GM23248 (cell line): ENCODE measurements at regions not wholly inside any gene's neighbourhood (a gene's known extent, or its start where the extent isn't known, plus 50 kb on each side); places are given as distances from the start of the nearest gene placed in this dataset. TPM values are rescaled to one million over a fixed set of nuclear protein-coding genes. Genes with fewer than 3 reads are reported as not detected.
A peak's percentile ranks its signal among the peaks of the same experiment; 100 is the strongest.

Experiments
- DNase-seq: peaks from one replicate; pipeline ENCODE4 v3.0.0-alpha.2; 2015
- H2AFZ ChIP-seq: fragments of 200-600 bp; sonication (generic); 2 replicates; pipeline ENCODE4 v1.6.1; 2016; ENCODE audit warnings: antibody characterized with exemption
- H3F3A ChIP-seq: fragments of 200-600 bp; sonication (generic); 2 replicates; pipeline ENCODE4 v1.6.1; 2016; ENCODE audit warnings: mild to moderate bottlenecking, antibody characterized with exemption, mixed run types; ENCODE audit not compliant: insufficient read depth
- H3K27ac ChIP-seq: fragments of 200-600 bp; sonication (generic); 2 replicates; pipeline ENCODE4 v1.5.1; 2016; ENCODE audit warnings: mild to moderate bottlenecking
- H3K27me3 ChIP-seq: fragments of 200-600 bp; sonication (generic); replicated peaks from 2 replicates; pipeline ENCODE4 v1.6.1; 2016; ENCODE audit warnings: mild to moderate bottlenecking; ENCODE audit not compliant: insufficient read depth
- H3K36me3 ChIP-seq: fragments of 200-600 bp; sonication (generic); 2 replicates; pipeline ENCODE4 v1.6.1; 2016; ENCODE audit warnings: low read depth, mild to moderate bottlenecking
- H3K4me1 ChIP-seq: fragments of 200-600 bp; sonication (generic); 2 replicates; pipeline ENCODE4 v1.6.1; 2016; ENCODE audit warnings: mild to moderate bottlenecking; ENCODE audit not compliant: insufficient read depth
- H3K4me2 ChIP-seq: fragments of 200-600 bp; sonication (generic); one replicate; pipeline ENCODE4 v1.6.1; 2016; ENCODE audit warnings: mild to moderate bottlenecking; ENCODE audit not compliant: unreplicated experiment
- H3K4me3 ChIP-seq: fragments of 200-600 bp; sonication (generic); 2 replicates; pipeline ENCODE4 v1.5.1; 2016; ENCODE audit warnings: mild to moderate bottlenecking
- H3K79me2 ChIP-seq: fragments of 200-600 bp; sonication (generic); 2 replicates; pipeline ENCODE4 v1.6.1; 2016; ENCODE audit warnings: mild to moderate bottlenecking; ENCODE audit not compliant: insufficient read depth
- H3K9ac ChIP-seq: fragments of 200-600 bp; sonication (generic); 2 replicates; pipeline ENCODE4 v1.6.1; 2016; ENCODE audit warnings: mild to moderate bottlenecking
- H3K9me2 ChIP-seq: fragments of 200-600 bp; sonication (generic); 2 replicates; pipeline ENCODE4 v1.6.1; 2016; ENCODE audit warnings: mixed run types, mild to moderate bottlenecking, moderate library complexity; ENCODE audit not compliant: insufficient read depth
- H3K9me3 ChIP-seq: fragments of 200-600 bp; sonication (generic); one replicate; pipeline ENCODE4 v1.6.1; 2017; ENCODE audit warnings: low read depth
- H4K20me1 ChIP-seq: fragments of 200-600 bp; sonication (generic); 2 replicates; pipeline ENCODE4 v1.6.0; 2016; ENCODE audit not compliant: insufficient read depth
- EZH2 ChIP-seq: fragments of 200-600 bp; sonication (generic); IDR thresholded peaks from 2 replicates; pipeline ENCODE4 v1.6.1; 2018; ENCODE audit warnings: antibody characterized with exemption, mild to moderate bottlenecking; ENCODE audit not compliant: insufficient read depth, poor library complexity, severe bottlenecking
- EZH2phosphoT487 ChIP-seq: fragments of 200-600 bp; sonication (generic); IDR thresholded peaks from 2 replicates; pipeline ENCODE4 v1.6.1; 2018; ENCODE audit warnings: antibody characterized with exemption, moderate library complexity, mild to moderate bottlenecking, low read depth; ENCODE audit not compliant: insufficient read depth
- WGBS, 2 experiments: methylation state at CpG; one replicate each; pipeline ENCODE4 v1.1.6; 2015 to 2017; ENCODE audit warnings: low lambda C conversion rate in 2 of 2, low coverage in 1 of 2; ENCODE audit errors: missing lambda C conversion rate in 2 of 2; 5-methylcytosine and 5-hydroxymethylcytosine counted together
- in situ Hi-C: fragments of 300-500 bp; cut with MboI; formaldehyde crosslinking; loops from 2 replicates; pipeline ENCODE4 v1.15.0; 2020
- microRNA-seq: library from miRNA; unstranded; fragments of <30 nt; microRNA quantifications from one replicate; pipeline ENCODE4, GENCODE V29; 2016; ENCODE audit warnings: borderline number of aligned reads
- small RNA-seq: library from RNA; depleted of rRNA; stranded (forward); fragments of <200 nt; gene quantifications from one replicate; pipeline ENCODE3, GENCODE V24; 2014; ENCODE audit warnings: low read depth, low replicate concordance

GRCh38 chr18:47321815-47322214 is 70.4 kb upstream of the SKOR2 start:
- 0 out of 2 replicates have a peak, but pooled peaks cover 3% of the 10 kb centered on the region for H3F3A ChIP-seq
- TF ChIP-seq EZH2phosphoT487 = no peak
- no peak for TF ChIP-seq EZH2

GRCh38 chr18:47317824-47318508 is 66.5 kb upstream of the SKOR2 start:
- H3K9me3 ChIP-seq = no peaks in the 10 kb centered on the region
- WGBS, 2 experiments = 44 to 65% methylated on average over 1 of the region's 1 CpG
- no peak overlapping the region for H2AFZ ChIP-seq
- no peak overlapping the region for H3K9ac ChIP-seq
- no peak overlapping the region for H3K4me2 ChIP-seq
- H3K27me3 ChIP-seq = no peaks in the 10 kb centered on the region
- H3K36me3 ChIP-seq = no peaks in the 10 kb centered on the region
- no peak for DNase-seq
- H3K9me2 ChIP-seq = no peaks in the 10 kb centered on the region
- H3F3A ChIP-seq = no peaks in the 10 kb centered on the region
- no peak overlapping the region for H3K27ac ChIP-seq
- no peaks in the 10 kb centered on the region for H3K79me2 ChIP-seq
- in situ Hi-C loops = no loop called here
- no peak for TF ChIP-seq EZH2
- TF ChIP-seq EZH2phosphoT487 = no peak
- H4K20me1 ChIP-seq = no peaks in the 10 kb centered on the region
- H3K4me3 ChIP-seq = no peak overlapping the region
- H3K4me1 ChIP-seq = no peaks in the 10 kb centered on the region

More at GRCh38 chr18:47321815-47322214, 70.4 kb upstream of the SKOR2 start:
- no peaks in the 10 kb centered on the region for H3K79me2 ChIP-seq
- H2AFZ ChIP-seq = no peak overlapping the region
- in situ Hi-C loops = no loop called here
- no peaks in the 10 kb centered on the region for H3K4me1 ChIP-seq
- WGBS, 2 experiments = 67 to 69% methylated on average over 3 of the region's 3 CpGs
- no peak overlapping the region for H3K27ac ChIP-seq
- DNase-seq = no peak
- H3K9ac ChIP-seq = no peak overlapping the region
- H4K20me1 ChIP-seq = no peaks in the 10 kb centered on the region
- no peak overlapping the region for H3K4me3 ChIP-seq
- no peak overlapping the region for H3K4me2 ChIP-seq
- no peaks in the 10 kb centered on the region for H3K36me3 ChIP-seq
- no peaks in the 10 kb centered on the region for H3K9me3 ChIP-seq
- H3K27me3 ChIP-seq = no peaks in the 10 kb centered on the region
- no peaks in the 10 kb centered on the region for H3K9me2 ChIP-seq

- Histone ChIP-seq H3K9me3 (no peaks in the 10 kb centered on the region), H3K36me3 (no peaks in the 10 kb centered on the region), H3K4me2 (no peak overlapping the region), H2AFZ (no peak overlapping the region), H4K20me1 (no peaks in the 10 kb centered on the region), H3K27me3 (no peaks in the 10 kb centered on the region), H3F3A (no peaks in the 10 kb centered on the region), H3K9me2 (no peaks in the 10 kb centered on the region), H3K4me3 (no peak overlapping the region), H3K9ac (no peak overlapping the region), H3K4me1 (no peaks in the 10 kb centered on the region), H3K79me2 (no peaks in the 10 kb centered on the region), H3K27ac (no peak overlapping the region)
- in situ Hi-C loops = no loop called here
- no peak for DNase-seq
- 37 to 38% methylated on average over 4 of the region's 4 CpGs for WGBS, 2 experiments
- no peak for TF ChIP-seq EZH2
- no peak for TF ChIP-seq EZH2phosphoT487
These were observed 65.5 kb upstream of the SKOR2 start for GRCh38 chr18:47316924-47317323.

GRCh38 chr18:47313901-47314300 is 62.4 kb upstream of the SKOR2 start:
- no peak overlapping the region for H2AFZ ChIP-seq
- in situ Hi-C loops = no loop called here
- DNase-seq = peak; percentile 6
- H3K9me2 ChIP-seq = no peaks in the 10 kb centered on the region
- no peak overlapping the region for H3K27ac ChIP-seq
- no peak overlapping the region for H3K9ac ChIP-seq
- no peaks in the 10 kb centered on the region for H3K27me3 ChIP-seq
- no peaks in the 10 kb centered on the region for H3F3A ChIP-seq
- H3K4me1 ChIP-seq = no peaks in the 10 kb centered on the region
- H3K36me3 ChIP-seq = no peaks in the 10 kb centered on the region
- H3K4me2 ChIP-seq = no peak overlapping the region
- WGBS, 2 experiments = 22 to 31% methylated on average over 4 of the region's 4 CpGs
- no peaks in the 10 kb centered on the region for H3K79me2 ChIP-seq
- no peaks in the 10 kb centered on the region for H3K9me3 ChIP-seq
- no peak overlapping the region for H3K4me3 ChIP-seq
- TF ChIP-seq EZH2phosphoT487 (no peak), EZH2 (no peak)
- no peaks in the 10 kb centered on the region for H4K20me1 ChIP-seq

DNA sequence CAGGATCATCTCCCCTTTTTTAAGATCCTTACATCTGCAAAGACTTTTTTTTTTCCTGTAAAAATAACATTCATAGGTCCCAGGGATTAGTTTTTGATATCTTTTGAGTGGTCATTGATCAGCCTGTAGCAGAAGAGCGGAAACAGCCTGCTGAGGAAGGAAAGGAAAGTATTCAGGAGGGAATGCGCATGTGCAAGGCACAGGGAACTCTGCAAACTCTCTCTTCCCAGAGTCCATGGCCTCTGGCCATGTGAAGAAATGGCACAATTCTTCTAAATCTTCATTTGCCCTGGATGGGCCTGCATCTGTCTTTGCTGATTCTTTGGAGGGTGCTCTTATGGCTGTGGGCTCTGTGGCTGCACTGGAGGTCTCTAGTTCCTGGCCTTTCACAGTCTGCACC is 60.1 kb upstream of the SKOR2 start:
- no peak overlapping the region for H2AFZ ChIP-seq
- no peaks in the 10 kb centered on the region for H3K36me3 ChIP-seq
- H3K9me2 ChIP-seq = no peaks in the 10 kb centered on the region
- no peaks in the 10 kb centered on the region for H3K79me2 ChIP-seq
- H4K20me1 ChIP-seq = no peaks in the 10 kb centered on the region
- no peak overlapping the region for H3K4me3 ChIP-seq
- TF ChIP-seq EZH2 (no peak), EZH2phosphoT487 (no peak)
- H3K27ac ChIP-seq = no peak overlapping the region
- no peaks in the 10 kb centered on the region for H3F3A ChIP-seq
- no peaks in the 10 kb centered on the region for H3K4me1 ChIP-seq
- no peaks in the 10 kb centered on the region for H3K27me3 ChIP-seq
- H3K4me2 ChIP-seq = no peak overlapping the region
- no peak overlapping the region for H3K9ac ChIP-seq
- 36 to 40% methylated on average over 2 of the region's 2 CpGs for WGBS, 2 experiments
- DNase-seq = no peak
- H3K9me3 ChIP-seq = no peaks in the 10 kb centered on the region
- in situ Hi-C loops = no loop called here

Small RNA genes in the stretch of these regions (microRNA-seq; reads per million reads assigned to microRNA genes)
- not detected for gene MIR4527

Small RNA genes in the stretch of these regions (small RNA-seq; reads per million reads assigned to genes)
- not detected for gene MIR4527
